ENCODE measurements at regions not wholly inside any gene's neighbourhood (a gene's known extent, or its start where the extent isn't known, plus 50 kb on each side); places are given as distances from the start of the nearest gene placed in this dataset.

DNA sequence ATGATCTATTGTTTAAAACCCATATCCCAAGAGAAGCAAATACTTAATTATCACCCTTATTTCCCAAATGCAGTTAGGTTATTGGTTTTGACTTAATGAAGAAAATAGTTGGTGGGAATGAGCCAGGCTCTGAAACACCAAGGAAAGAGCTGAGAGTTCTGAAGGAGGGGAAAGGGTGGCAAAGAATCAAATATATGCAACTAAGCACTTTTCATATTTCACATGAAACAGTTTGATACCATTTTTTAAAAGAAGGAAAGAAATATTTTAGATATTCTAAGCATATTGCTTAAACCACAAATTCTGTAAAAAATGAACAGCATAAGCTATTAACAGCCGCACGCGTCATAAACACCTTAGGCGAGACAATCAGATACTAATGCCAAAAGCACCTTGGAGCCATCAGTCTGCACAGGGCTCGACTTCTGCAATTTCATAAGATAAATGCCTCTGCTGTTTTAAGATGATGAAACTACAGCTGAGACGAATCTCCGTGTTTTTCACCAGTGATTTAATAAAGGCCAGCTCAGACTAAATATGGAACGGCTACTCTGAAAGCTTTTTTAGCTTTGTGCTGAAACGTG, 371.7 kb downstream of the EN1 start:
- TF ChIP-seq, protein P1, sequence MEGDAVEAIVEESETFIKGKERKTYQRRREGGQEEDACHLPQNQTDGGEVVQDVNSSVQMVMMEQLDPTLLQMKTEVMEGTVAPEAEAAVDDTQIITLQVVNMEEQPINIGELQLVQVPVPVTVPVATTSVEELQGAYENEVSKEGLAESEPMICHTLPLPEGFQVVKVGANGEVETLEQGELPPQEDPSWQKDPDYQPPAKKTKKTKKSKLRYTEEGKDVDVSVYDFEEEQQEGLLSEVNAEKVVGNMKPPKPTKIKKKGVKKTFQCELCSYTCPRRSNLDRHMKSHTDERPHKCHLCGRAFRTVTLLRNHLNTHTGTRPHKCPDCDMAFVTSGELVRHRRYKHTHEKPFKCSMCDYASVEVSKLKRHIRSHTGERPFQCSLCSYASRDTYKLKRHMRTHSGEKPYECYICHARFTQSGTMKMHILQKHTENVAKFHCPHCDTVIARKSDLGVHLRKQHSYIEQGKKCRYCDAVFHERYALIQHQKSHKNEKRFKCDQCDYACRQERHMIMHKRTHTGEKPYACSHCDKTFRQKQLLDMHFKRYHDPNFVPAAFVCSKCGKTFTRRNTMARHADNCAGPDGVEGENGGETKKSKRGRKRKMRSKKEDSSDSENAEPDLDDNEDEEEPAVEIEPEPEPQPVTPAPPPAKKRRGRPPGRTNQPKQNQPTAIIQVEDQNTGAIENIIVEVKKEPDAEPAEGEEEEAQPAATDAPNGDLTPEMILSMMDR (IDR thresholded peaks at IDR 0.05): no peak
- TF ChIP-seq POLR2A (IDR thresholded peaks at IDR 0.05): no peak

All from adrenal gland (tissue), 5 donors.